ENCODE measurements at regions not wholly inside any gene's neighbourhood (a gene's known extent, or its start where the extent isn't known, plus 50 kb on each side); places are given as distances from the start of the nearest gene placed in this dataset.

DNA sequence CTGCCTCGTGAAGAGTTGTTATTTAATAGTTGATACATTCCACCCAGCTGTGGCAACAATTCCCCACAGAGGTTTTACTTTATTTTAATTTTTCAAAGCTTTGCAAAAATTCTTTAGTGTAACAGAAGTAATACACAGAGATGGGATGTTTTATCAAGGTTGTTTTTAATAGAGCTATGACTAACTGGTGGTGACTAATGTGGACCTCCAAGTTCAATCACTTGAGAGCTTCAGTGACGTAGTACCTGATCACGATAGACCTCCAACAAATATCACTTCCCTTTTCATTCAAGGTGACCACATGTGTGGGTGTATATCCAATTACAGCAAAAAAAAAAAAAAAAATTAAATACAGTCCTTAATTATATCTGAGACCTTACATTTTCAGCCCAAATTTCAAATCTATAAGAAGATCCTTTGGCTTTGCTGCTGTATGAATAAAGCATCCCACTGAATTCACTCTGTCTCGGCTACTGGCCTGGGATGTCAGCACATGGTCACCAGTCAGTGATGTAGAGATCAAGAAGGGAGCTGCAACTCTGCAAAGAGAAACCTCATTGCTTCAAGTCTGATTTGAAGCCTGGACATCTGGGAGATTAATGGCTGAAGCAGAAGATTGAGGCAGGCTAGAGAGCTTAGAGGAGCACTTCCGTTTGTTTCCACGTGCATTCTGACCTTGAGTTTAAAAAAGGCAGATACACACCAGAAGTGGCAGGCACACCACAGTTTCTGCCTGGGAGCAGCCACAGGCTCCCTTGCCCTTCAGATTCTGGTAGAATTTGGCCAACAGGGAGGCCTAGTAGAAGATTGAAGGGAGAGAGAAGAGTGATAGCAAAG is 345.9 kb upstream of the NOCT start:
- no peaks in the 10 kb centered on the region for H3K9me2 ChIP-seq (replicated peaks; ENCODE audit: insufficient read depth, low read length)
- no peaks in the 10 kb centered on the region for H3K9me3 ChIP-seq (replicated peaks; ENCODE audit: insufficient read depth, low read length)
- H3K79me2 ChIP-seq (ENCODE audit: low read length): no peaks in the 10 kb centered on the region
- TF ChIP-seq, protein P1, sequence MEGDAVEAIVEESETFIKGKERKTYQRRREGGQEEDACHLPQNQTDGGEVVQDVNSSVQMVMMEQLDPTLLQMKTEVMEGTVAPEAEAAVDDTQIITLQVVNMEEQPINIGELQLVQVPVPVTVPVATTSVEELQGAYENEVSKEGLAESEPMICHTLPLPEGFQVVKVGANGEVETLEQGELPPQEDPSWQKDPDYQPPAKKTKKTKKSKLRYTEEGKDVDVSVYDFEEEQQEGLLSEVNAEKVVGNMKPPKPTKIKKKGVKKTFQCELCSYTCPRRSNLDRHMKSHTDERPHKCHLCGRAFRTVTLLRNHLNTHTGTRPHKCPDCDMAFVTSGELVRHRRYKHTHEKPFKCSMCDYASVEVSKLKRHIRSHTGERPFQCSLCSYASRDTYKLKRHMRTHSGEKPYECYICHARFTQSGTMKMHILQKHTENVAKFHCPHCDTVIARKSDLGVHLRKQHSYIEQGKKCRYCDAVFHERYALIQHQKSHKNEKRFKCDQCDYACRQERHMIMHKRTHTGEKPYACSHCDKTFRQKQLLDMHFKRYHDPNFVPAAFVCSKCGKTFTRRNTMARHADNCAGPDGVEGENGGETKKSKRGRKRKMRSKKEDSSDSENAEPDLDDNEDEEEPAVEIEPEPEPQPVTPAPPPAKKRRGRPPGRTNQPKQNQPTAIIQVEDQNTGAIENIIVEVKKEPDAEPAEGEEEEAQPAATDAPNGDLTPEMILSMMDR (IDR thresholded peaks at IDR 0.05; ENCODE audit: low read length): no peak
- H3K4me3 ChIP-seq (ENCODE audit: low read length): no peak overlapping the region
- no peak overlapping the region for H3K9ac ChIP-seq (ENCODE audit: low read length)
- no peaks in the 10 kb centered on the region for H3K4me1 ChIP-seq (ENCODE audit: low read length)
- no peak overlapping the region for H3K4me2 ChIP-seq (ENCODE audit: low read depth, low read length)
- H2AFZ ChIP-seq (ENCODE audit: low read length): no peak overlapping the region
- no peaks in the 10 kb centered on the region for H4K20me1 ChIP-seq (ENCODE audit: insufficient read depth, low read length)
- DNase-seq: no peak
- no peaks in the 10 kb centered on the region for H3F3A ChIP-seq (ENCODE audit: insufficient read depth, low read length)
- H3K36me3 ChIP-seq (replicated peaks; ENCODE audit: insufficient read depth, low read length): no peaks in the 10 kb centered on the region
- no peaks in the 10 kb centered on the region for H3K27me3 ChIP-seq (replicated peaks; ENCODE audit: insufficient read depth, low read length)
- H3K27ac ChIP-seq (ENCODE audit: low read length): no peak overlapping the region

DNA sequence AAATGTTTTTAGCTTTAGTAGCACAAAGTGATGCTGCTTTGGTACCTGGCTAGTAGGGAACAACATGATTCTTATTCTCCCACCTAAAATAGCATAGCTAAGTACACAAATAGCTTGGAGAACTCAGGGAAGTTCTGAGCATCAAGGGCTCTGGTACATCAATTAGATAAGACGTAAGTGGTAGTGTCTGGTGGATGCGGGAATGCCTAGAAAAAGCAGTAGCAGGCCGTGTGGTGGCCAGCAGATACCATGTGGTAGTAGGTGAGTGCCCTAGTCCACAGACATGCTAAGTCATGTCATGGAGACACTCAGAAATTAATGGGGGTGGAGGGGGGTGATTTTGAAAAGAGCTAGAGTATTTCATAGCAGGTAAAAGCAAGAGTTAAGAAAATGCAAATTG is 347.3 kb upstream of the NOCT start:
- Histone ChIP-seq H4K20me1 (ENCODE audit: insufficient read depth, low read length) (no peaks in the 10 kb centered on the region), H2AFZ (ENCODE audit: low read length) (no peak overlapping the region), H3K27ac (ENCODE audit: low read length) (no peak overlapping the region), H3K79me2 (ENCODE audit: low read length) (no peaks in the 10 kb centered on the region), H3K9ac (ENCODE audit: low read length) (no peak overlapping the region), H3K4me3 (ENCODE audit: low read length) (no peak overlapping the region), H3F3A (ENCODE audit: insufficient read depth, low read length) (no peaks in the 10 kb centered on the region), H3K4me1 (ENCODE audit: low read length) (no peaks in the 10 kb centered on the region), H3K9me3 (replicated peaks; ENCODE audit: insufficient read depth, low read length) (no peaks in the 10 kb centered on the region), H3K36me3 (replicated peaks; ENCODE audit: insufficient read depth, low read length) (no peaks in the 10 kb centered on the region), H3K27me3 (replicated peaks; ENCODE audit: insufficient read depth, low read length) (no peaks in the 10 kb centered on the region), H3K4me2 (ENCODE audit: low read depth, low read length) (no peak overlapping the region), H3K9me2 (replicated peaks; ENCODE audit: insufficient read depth, low read length) (no peaks in the 10 kb centered on the region)
- TF ChIP-seq EZH2phosphoT487 (IDR thresholded peaks at IDR 0.05; ENCODE audit: low read length) (no peak), EZH2 (optimal IDR thresholded peaks at IDR 0.05; ENCODE audit: low read depth, low read length) (no peak)
- TF ChIP-seq, protein P1 (IDR thresholded peaks at IDR 0.05; ENCODE audit: low read length): no peak
- DNase-seq: no peak

DNA sequence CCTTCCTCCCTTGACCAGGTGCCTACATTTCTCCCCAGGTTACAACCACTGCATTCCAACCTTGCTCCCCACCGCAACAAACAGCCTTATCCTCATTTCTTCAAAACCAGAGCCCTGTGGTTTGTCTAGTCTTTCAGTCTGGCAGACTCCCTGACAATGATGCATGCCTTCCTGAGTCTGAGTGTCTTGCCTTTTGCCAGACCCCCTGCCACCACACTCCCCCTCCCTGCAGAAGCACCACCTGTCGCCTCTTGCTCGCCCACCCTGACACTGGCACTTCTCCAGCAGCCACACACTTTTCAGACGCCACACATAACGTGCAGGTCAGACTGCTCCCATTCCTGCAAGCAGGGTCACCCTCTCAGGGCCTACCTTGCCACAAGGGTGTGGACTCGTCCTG is 349.2 kb upstream of the NOCT start:
- Histone ChIP-seq H2AFZ (ENCODE audit: low read length) (no peak overlapping the region), H3K4me2 (ENCODE audit: low read depth, low read length) (no peak overlapping the region), H3K27ac (ENCODE audit: low read length) (no peak overlapping the region), H3K79me2 (ENCODE audit: low read length) (no peaks in the 10 kb centered on the region), H3K27me3 (replicated peaks; ENCODE audit: insufficient read depth, low read length) (no peaks in the 10 kb centered on the region), H3K4me1 (ENCODE audit: low read length) (no peaks in the 10 kb centered on the region), H4K20me1 (ENCODE audit: insufficient read depth, low read length) (no peaks in the 10 kb centered on the region), H3K9ac (ENCODE audit: low read length) (no peak overlapping the region), H3K4me3 (ENCODE audit: low read length) (no peak overlapping the region), H3K9me2 (replicated peaks; ENCODE audit: insufficient read depth, low read length) (no peaks in the 10 kb centered on the region), H3K9me3 (replicated peaks; ENCODE audit: insufficient read depth, low read length) (no peaks in the 10 kb centered on the region), H3K36me3 (replicated peaks; ENCODE audit: insufficient read depth, low read length) (no peaks in the 10 kb centered on the region), H3F3A (ENCODE audit: insufficient read depth, low read length) (no peaks in the 10 kb centered on the region)
- DNase-seq: no peak
- TF ChIP-seq EZH2phosphoT487 (IDR thresholded peaks at IDR 0.05; ENCODE audit: low read length): no peak
- TF ChIP-seq EZH2 (optimal IDR thresholded peaks at IDR 0.05; ENCODE audit: low read depth, low read length): no peak
- TF ChIP-seq, protein P1 (IDR thresholded peaks at IDR 0.05; ENCODE audit: low read length): no peak
